ENCODE measurements at regions not wholly inside any gene's neighbourhood (a gene's known extent, or its start where the extent isn't known, plus 50 kb on each side); places are given as distances from the start of the nearest gene placed in this dataset.

DNA sequence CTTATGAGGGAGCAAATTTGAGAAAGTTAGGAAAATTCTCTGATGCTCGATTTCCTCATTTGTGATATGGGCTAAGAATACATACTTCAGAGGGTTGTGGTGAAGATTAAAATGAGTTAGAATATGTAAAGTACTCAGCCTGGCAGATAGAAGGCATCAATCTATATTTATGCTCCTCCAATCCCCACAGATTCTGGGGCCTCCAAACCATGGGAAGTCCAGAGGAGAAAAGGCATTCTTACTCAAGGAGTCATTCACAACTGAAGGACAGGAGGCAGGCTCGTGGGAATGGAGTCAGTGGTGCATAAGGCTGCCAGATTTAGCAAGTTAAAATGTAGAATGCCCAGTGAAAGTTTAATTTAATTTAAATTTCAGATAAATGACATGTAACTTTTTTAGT, 330.0 kb upstream of the POU3F1 start:
- DNase-seq: no peak

DNA sequence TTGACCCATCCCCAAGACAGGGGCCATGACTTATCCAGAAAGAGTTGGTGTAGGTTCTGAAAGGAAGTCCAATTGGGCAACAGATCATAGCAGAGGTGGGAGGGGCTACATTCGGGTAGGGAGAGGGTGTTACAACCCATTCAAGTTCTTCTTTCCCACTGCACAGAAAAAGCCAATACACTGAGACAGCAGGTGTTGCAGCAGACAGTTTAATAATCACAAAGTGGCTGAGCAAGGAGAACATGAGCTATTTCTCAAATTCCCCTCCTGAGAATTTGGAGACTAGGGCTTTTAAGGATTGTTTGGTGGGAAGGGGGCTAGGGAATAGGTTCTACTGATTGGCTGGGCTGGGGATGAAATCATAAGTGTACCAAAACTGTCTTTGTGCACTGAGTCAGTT, 328.4 kb upstream of the POU3F1 start:
- no peak for DNase-seq

DNA sequence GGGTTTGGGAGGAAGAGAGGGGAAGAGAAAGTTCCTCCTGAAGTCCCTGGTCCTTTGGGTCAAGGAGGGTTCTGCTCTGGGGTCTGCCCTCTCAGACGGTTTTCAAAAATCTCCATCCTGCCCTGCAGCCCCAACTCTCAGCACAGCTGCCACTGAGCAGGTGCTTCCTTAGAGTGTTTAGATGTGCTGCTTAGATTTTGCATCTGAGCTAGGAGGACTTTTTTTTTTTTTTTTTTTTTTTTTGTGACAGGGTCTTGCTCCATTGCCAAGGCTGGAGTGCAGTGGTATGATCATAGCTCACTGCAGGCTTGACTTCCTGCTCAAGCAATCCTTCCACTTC, 324.9 kb upstream of the POU3F1 start:
- DNase-seq: no peak

DNA sequence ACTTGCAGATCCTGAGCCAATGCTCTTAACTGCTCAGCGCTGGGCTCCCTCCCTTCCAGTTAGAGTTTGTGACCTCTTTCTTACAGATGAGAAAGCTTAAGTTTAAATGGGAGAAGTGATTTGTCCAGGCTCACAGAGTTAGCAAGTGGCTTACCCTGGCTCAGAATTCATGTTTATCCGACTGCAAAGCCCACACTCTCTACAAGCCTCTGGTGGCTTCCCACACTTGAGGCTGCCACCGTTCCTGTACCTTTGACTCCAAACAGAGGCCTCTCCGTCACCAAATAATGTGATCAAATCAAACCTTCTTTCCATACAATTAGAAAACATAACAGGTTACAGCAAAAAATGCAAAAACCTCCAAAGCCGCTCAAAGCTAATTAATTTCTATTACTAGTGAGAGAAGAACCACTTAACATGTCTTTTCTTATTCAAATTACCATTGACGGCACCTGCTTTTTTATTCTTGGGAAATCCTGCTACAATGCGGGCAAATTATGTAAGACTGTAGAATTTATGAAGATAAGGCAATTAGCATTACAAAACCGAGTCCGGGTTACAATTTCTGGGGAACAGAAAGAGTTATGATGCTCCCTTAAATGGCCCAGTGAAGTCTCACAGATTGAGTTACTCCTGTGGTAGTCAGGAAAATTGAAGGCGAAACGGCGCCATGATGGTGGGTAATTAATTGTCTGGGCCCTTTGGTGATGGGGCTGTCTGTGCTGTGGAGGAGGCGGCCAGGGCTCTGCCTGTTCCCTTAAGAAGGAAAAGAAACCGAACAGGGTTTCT, 324.3 kb upstream of the POU3F1 start:
- DNase-seq: no peak

DNA sequence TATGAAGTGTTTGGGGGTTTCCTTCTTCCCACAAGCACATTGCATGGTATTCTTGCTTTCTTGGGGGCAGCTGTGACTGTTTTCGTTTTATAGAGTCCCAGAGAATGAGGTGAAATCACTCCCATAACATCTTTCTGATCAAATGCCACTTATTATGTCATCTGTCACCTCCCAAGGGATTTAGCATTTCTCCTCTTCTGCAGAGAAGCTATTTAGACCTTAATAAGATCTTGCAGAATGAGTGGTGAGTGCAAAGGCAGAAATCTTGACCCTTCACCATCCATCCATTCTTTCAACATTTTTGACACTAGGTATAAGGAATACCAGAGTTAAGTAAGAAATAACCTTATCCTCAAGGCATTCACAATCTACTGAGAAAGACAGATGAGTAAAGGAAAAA, 318.6 kb upstream of the POU3F1 start:
- DNase-seq: no peak

DNA sequence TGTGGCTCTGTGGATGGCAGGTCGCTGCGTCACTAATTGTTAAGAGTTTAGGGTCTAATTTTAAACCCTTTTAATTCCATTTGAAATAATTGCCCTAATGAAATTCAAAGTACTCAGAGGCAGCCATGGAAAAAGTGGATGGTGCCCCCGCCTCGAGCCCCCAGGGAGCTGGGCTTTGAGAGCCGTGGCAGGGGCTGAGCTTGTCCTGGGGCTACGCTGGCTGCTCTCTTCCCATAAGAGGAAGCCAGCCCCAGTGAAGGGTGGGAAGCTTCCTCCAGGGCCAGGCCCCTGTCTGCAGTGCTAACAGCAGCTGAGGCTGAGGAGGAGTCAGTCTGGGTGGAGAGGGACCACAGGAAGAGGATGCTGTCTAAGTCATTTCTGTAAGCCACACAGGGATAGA, 315.0 kb upstream of the POU3F1 start:
- no peak for DNase-seq

DNA sequence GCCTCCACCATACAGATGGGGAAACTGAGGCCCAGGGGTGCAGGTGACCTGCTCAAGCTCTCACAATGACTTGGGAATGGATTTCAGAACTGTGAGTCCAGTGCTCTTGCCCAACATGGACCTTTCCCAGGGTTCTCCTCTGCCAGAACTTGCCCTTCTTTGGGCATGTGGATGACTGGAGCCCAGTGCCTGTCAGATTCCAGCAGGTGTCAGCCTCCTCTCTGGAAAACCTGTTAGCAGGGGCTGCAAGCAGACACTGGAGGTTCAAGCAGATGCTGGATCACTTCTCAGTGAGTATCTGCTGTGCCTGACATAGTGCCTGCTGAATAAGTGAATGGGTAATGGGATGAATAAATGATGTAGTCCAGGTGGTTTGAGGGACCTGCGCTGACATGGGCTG, 314.2 kb upstream of the POU3F1 start:
- no peak for DNase-seq

DNA sequence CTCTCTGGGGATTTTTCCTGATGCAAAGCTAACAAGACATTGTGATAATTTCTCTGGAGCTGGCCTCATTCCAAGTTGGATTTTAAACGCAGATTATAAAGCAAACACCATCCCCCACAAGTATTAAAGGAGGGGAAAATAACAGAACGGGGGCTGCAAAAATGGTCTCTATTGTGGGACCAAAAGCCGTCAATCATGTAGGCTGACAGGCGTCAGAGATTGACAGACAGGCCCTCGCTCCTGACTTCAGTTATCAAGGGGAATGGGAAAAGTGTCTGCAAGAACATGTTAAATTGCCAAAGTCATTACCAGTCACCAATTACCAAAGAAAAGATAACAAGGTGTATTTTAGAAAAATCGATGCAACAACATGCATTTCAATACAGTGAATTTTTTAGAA, 307.4 kb upstream of the POU3F1 start:
- no peak for DNase-seq

DNA sequence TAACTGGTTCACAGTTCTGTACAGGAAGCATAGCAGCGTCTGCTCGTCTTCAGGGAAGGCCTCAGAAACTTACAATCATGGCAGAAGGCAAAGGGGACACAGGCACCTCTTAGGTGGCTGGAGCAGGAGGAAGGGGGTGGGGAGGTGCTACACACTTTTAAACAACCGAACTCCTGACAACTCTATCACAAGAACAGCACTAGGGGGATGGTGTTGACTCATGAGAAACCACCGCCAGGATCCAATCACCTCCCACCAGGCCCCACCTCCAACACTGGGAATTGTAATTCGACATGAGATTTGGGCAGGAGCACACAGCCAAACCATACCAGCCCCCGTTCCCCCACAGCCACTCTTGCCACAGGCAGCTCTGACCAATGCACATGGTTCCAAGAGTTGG, 306.3 kb upstream of the POU3F1 start:
- no peak for DNase-seq

DNA sequence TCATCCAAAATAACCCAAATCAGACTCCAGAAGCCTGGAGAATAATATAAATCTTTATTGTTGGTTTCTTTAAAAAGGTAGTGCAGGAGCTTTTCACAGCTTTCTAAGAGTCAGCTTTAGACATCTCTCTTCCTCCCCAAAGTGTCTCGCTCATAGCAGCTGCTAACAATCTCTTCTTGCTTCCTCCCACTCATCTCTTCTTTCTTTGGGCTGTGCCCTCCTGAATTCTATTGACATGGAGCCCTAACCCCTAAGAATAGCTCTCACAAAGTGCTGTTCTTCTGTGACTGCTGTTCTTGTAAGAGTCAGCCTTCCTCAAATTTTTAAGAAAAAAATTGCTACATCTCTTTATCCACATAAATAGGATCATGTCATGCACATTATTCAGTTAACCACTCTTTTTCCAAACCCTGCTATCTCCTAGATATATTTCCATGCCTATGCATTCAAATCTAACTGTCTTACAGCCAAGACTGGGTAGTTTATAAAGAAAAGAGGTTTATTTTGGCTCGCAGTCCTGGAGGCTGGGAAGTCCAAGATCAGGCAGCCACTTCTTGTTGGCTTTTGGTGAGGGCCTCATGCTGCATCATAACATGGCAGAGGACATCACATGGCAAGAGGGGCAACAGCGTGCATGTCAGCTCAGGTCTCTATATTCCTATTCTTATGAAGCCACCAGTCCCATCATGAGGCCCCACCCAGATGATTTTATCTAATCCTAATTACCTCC, 301.0 kb upstream of the POU3F1 start:
- no peak for DNase-seq

DNA sequence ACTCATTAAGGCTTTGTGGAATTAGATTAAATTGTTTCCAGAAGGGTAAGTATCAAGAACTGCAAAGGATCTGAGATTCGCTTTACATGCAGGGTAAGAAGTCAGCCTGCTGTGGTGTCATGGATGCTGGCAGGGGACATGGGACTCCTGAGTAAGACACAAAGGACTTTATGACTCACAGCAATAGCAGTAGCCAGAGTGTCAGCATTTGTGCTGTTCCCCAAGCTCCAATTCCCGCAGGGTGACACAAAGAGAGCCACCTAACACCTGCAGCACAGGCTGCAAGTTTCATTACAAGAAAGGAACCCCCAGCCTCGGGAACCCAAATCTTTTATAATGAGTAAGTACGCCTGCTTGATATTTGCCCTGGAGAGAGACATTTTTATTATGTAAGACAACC, 298.1 kb upstream of the POU3F1 start:
- DNase-seq: no peak

DNA sequence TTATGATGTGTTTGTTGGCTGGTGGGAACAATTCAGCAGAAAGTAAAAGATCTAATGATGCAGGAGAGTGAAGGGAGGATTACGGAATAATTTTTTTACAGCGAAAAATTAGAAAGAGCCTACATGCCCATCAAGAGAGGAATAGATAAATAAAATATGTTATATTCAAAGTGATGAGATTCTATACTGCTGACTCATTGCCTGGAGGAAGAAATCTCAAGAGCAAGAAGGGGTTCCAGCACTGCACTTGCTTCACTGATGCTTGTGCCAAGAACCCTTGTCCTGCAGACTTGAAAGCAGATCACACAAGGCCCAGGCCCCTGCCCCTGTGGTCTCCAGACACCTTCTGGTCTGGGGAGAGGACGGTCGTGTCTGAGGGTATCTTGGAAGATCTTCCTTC, 295.1 kb upstream of the POU3F1 start:
- DNase-seq: no peak

DNA sequence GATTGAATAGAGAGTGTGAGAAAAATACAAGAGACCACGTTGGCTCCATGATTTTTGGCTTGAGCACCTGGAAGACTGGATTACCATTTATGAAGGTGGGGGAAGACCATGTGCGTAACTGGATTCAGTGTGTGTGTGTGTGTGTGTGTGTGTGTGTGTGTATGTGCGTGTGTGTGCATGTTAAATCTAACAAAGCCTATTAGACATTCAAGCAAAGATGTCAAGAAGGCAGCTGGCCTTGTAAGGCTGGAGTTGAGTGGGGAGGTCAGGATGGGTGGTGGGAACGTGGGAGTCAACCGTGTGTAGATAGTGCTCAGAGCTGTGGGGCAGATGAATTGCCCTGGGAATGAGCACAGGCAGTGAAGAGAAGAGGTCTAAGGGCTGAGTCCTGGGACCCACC, 293.8 kb upstream of the POU3F1 start:
- DNase-seq: no peak

DNA sequence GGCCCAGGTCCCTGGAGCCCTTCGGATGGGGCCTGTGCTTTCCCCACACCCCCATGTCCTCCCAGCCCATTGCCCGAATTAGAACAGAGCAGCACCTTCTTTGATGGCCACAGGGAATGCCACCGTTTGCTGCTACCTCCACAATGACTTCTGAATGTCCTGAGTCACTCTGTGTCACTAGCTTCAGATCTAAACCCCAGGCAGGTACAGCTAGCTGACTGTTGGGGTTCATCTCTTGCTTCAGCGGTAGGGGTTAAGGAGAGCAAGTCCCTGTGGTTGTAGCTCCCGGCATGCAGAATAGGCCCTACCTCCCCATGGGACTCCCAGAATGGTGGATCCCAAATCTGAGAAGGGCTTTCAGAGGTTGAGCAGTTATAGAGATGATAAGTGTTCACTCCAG, 291.1 kb upstream of the POU3F1 start:
- DNase-seq: no peak

DNA sequence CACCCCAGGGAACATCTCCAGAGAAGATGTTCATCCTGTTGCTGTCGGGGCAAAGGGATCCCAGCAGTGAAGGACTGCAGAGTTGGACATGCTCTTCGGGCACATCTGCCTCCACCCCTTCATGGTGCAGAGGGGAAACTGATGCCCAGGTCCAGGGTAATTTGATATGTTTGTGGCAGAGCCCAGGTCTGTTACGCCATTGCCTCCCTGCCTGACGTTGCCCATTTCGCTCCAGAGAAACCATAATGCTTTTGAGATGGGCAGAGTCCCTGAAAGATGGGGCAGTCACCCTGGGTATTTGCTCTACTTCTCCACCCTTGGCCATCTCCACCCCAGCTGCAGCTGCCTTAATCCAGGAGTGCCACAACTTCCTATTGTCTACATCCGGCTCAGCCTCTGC, 290.4 kb upstream of the POU3F1 start:
- no peak for DNase-seq

DNA sequence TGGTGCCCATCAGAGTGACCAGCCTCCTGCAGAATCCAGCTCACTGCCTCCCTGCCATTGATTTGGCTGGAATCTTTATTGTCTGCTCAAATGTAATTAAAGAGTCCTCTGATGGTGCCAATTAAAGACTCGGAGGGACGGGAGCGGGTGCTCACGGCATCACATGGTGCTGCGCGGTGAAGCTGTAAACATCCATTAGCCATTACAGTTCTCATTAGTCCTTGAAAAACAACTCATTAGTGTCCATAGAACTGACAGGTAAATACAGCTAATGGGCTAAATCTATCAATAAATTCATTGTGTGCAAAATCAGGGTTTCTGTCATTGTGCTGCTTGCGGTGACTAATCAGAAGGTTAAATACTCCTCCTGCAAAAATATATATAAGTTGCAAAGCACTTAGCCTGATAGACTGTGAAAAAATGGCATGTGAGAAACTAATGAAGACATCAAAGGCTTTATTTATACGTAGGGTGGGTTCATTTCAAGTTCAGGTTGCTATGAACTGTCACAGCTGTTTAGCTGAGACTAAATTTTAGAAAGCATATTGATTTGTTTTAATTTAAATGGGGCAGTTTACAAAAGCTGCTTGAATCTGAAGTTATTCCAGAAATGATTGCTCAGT, 289.8 kb upstream of the POU3F1 start:
- DNase-seq: no peak

DNA sequence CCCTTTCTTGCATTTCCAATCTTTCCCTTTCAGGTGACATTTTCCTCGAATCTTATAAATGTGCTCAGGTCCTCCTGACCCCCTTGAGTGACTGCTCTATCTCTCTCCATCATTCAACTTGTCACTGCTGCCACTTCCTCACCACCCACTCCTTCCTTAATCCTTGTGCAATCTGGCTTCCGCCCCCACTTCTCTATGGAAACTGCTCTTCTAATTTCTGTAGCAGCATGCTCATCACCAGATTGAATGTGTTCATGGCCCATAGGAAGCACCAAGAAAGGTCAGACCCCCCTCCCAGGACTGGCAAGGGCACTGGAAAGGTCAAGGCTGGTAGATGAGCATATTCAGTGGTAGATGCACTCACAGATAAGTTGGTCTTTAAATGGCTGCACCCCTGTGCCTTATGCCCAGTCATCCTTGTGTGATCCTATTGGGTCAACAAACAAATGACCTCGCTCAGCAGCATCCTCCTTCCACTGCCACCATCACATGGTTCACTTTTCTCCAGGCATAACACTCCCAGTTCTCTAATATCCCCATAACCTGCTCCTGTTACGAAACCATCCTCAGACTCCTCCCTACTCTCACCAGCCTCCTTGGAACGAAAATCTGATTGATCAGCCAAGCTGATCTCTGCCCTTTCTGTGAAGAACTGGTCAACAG, 288.5 kb upstream of the POU3F1 start:
- DNase-seq: no peak

DNA sequence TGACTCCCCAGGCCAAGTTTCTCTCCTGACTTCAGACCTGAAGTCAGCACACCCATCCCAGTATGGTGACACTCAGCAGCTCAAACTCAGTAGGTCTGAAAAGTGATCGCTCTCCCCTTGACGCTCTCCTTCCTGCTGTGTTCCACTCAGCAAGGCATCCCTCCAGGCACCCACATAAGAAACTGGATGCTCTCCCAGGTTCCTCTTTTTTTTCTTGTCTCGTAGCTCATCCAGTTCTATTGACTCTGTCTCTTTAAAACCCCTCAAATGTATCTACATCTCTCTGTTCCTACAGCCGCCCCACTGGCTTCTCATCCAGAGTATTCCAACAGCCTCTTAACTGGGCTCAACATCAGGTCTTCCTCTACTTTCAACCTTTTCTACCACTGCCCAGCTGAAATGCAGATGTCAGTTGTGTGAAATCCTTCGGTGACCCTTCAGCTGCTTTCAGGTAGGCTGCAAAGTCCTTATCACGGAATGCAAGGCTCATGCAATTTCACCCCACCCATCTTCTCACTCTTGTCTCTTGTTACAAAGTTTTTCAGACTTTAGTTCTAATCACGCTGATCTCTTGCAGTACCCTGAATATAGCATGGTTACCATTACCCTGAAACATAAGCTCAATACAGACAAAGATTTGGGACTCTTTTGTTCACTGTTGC, 286.2 kb upstream of the POU3F1 start:
- no peak for DNase-seq

DNA sequence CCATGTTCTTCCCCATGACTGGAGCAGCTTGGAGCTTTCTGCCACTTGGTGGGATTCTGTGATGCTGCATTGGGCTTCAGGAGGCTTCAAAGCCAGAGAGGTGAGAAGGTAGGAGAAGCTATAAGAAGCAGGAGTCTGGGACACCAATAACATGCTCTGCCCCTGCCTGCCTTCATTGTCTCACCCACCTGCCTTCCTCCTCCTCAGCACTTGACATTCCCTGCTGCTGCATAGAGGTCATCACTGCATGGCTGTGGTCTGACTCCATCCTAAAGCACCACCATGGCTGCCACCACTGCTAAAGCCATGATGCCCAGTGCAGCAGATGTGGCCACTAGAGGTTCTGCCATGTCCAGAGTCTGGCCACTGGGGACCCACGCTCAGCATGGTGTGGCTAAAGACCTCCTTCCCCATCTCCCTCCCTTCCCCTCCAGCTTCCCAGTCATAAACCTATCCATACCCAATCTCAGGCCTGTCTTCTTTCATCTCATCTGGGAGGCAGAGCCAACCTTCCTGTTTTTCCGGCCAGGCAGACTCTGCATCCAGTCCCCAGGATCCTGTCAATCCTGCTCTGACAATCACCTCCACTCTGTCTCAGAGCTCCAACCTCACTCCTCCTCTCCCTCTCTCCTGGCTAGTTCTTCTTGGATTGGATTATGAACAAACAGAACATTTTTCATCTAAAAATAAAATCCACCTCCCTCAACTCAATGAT, 285.1 kb upstream of the POU3F1 start:
- no peak for DNase-seq

DNA sequence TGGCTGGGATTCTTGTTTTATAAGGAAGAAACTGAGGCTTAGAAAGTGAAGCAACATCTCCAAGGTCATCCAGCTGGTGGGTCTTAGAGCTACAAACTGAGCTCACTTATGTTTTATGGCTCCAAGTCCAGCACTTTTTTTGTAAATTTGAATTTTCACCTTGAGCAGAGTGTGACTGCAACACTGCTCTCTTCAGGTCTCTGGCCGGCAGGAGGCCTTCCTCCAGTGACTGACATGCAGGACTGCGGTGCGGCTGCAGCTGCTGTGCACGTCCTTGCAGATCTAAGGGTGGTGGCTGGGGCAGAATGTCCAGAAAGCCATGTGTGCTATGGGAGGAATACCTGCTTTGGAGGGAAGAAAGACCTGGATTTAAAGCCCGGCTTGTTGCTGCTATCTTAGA, 284.2 kb upstream of the POU3F1 start:
- DNase-seq: no peak

DNA sequence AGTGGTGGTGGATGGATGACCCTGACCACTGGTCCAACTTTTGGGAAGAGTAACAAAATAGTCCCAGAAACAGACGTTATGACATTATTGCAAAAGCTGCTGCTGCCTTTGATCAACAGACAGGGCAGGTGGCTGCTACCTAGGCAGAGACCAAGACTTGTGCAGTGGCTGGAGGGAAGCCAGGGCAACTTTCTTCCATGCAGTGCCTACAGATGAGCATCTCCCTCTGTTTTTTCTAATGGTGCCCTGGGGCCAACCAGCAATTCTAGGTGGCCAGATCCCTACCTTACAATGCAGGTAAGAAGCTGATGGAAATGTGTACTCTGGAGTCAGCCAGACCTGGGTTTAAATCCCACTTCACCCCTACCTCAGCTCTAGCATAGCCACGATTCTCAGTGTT, 283.1 kb upstream of the POU3F1 start:
- no peak for DNase-seq

DNA sequence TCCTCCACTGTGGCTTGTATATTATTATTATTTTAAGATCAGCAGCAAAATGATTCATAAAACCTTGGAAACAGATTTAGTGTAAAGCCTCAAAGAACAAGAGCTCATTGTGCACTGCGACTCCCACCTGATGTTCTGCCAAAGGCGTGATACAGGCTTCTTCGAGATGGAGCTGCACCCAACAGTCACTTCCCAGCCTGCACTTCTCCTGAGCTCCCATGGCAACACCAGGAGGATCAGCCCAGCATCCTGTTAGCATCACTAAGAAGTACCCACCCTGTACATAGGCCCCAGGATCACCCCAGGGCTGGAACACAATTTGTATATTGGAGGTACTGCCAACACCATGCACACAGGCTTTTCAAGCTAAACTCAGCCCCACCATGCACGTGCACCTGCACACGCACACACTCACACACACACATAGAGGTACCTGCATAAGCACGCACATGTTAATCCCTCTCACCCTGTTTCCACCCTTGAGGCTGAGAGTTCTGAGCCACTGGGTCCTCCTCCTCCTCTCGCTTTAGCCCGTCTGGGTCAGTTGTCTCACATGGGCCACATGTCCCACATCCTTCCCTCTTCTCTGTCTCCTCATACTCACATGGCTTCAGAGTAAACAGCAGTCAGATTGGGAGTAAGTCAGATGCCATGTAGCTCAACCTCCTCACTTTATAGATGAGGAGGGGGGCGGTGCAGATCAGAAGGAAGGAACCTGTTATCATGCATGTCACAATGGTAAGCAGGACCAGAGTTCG, 281.9 kb upstream of the POU3F1 start:
- no peak for DNase-seq
